Left ventricle myocardium superior (tissue), 1 donor: ENCODE measurements at regions not wholly inside any gene's neighbourhood (a gene's known extent, or its start where the extent isn't known, plus 50 kb on each side); places are given as distances from the start of the nearest gene placed in this dataset.

Experiments
- ATAC-seq: fragments of 200-7000 bp; cut with Tn5 transposase; one replicate; pipeline ENCODE4 v1.9.1; 2020; ENCODE audit warnings: mild to moderate bottlenecking, moderate library complexity
- DNase-seq: peaks from one replicate; pipeline ENCODE4 v3.0.0-alpha.2; 2020
- intact Hi-C: fragments of 100-400 bp; cut with micrococcal nuclease; formaldehyde crosslinking; loops from one replicate; pipeline ENCODE4 v1.11.0; 2022
- donor health status: DM: no; HTN: yes; CAD: no; lungs with severe emphysema.

GRCh38 chr2:42910645-42911405, 118.4 kb upstream of the HAAO start:
- intact Hi-C loops, result loop anchor here (10.0 kb wide), 1 partner anchor 46 kb away; no protein-coding TSS in a partner anchor
- DNase-seq (no peak), ATAC-seq (peak; percentile 19)

- intact Hi-C loops, result loop anchor here (10.0 kb wide), 1 partner anchor 45 kb away; no protein-coding TSS in a partner anchor
- DNase-seq, result no peak
These were observed 117.6 kb upstream of the HAAO start for GRCh38 chr2:42909966-42910365.

DNA sequence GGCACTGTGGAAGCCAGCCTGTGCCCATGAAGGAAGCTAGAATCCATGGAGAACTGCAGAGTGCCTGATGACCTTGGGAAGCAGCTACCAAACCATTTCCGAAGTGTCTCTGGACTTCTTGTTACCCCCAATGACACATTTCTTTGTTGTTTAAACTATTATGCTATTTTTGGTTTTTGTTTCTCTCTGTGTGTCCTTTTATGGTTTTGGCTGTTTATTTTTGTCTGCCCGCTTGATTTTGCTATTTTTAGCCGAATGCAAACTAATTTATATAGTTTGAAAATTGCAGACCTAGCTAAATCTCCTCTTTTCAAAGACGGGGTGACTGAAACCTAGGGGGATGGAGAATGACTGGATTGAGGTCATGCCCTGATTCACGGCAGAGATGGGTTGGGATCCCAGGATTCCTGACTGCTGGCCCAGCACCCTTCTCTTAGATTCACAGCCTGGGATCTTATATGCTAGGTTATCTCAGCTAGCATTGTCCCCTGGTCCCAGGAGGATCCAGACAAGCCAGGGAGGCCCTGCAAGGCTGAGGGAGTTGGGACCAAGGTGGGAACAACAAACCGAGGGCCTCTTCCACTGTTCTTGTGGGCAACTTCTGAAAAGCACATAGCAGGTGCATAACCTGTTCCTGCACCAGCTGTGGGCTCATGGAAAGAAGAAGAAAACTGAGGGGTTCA, 116.3 kb upstream of the HAAO start:
- ATAC-seq, result no peak
- intact Hi-C loops, result no loop called here
- DNase-seq, result no peak

More at GRCh38 chr2:42909966-42910365, 117.6 kb upstream of the HAAO start:
- no peak for ATAC-seq

DNA sequence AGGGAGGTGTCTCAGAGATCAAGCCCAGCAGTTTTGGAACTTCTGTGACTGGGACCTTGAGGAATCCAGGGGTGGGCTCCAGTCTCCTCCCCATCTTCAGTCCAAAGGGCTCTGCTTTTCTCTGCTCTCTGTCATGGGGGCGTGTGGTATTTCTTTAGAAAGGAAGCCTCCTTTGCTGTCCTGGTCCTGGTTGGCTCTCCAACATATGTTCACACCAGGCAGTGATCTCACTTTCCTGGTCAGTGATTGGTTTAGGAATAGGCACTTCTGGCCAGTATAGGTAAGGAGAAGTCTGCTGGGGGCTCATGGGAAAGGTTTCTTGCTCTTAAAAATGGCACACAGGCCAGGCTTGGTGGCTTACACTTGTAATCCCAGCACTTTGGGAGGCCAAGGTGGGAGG, 115.5 kb upstream of the HAAO start:
- intact Hi-C loops, result no loop called here
- DNase-seq, result no peak
- ATAC-seq, result no peak

DNA sequence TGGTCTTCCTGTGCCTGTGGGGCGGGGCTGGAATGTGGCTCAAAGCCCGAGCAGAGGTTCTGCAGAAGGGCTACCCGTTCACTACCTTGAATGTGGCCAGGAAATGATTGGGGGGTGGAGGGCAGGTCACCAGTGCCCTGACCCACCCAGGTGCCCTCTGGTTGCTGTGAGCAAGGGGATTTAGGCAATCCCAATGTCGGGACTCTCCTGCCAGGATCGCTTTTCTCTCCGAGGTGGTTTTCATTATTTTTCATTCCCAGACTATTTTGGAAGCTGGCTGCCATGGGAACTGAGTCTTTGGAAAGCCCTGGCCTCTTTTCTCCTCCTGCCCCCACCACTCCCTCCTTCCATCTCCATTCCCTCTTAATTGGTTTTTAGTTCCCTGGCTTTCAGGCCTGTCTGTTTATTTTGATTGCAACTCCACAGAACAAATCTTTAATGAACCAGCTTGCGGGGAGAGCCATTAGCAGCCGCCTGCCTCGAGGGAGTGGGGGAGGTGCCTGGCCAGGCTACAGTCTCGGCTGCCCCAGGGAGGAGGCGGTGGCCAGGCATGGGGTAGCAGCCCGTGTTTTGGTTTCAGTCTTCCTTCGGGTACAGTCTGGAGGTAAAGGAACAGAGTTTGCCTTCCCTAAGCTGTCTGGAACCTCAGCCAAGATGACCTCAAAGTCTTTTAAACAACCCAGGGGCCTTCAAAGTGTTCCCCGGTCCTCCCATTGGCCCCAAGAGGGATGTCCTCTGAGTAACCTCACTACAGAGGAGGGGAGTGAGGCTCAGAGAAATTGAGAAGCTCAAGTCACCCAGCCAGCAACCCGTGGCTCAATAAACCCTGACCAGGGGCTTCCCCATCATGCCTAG, 114.4 kb upstream of the HAAO start:
- ATAC-seq (peak; percentile 84), DNase-seq (peak; percentile 81)
- intact Hi-C loops, result no loop called here

DNA sequence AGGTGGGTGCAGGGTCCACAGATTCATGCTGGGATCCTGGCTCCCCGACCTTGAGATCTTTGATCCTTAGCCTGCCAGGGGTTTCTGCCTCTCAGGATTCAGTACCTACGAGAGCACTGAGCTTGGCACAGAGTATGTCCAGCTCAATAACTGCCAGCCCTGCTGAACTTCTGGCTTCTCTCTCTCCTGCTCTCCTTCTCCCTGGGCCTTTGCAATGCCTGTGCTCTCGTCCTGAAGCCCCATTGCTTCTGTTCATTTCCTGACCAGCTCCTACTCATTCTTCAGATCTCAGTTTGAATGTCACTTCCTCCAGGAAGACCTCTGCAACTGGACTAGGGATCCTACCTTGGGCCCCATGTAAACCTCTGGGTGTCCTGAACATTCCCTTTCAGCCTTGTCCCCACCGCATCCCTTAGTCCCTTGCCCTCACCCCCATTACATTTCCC, 113.8 kb upstream of the HAAO start:
- intact Hi-C loops, result no loop called here
- no peak for DNase-seq
- no peak for ATAC-seq

- intact Hi-C loops, result no loop called here
- peak; percentile 15 for ATAC-seq
These were observed 113.1 kb upstream of the HAAO start for GRCh38 chr2:42905341-42906110.

GRCh38 chr2:42904576-42904876, 112.1 kb upstream of the HAAO start:
- intact Hi-C loops, result no loop called here
- ATAC-seq (no peak), DNase-seq (no peak)

More at GRCh38 chr2:42905341-42906110, 113.1 kb upstream of the HAAO start:
- no peak for DNase-seq

GRCh38 chr2:42903821-42904575, 111.6 kb upstream of the HAAO start:
- ATAC-seq (peak; percentile 26), DNase-seq (peak; percentile 50)
- intact Hi-C loops, result no loop called here

- ATAC-seq, result no peak
- no peak for DNase-seq
- intact Hi-C loops, result no loop called here
These were observed 110.7 kb upstream of the HAAO start for GRCh38 chr2:42902939-42903709.

DNA sequence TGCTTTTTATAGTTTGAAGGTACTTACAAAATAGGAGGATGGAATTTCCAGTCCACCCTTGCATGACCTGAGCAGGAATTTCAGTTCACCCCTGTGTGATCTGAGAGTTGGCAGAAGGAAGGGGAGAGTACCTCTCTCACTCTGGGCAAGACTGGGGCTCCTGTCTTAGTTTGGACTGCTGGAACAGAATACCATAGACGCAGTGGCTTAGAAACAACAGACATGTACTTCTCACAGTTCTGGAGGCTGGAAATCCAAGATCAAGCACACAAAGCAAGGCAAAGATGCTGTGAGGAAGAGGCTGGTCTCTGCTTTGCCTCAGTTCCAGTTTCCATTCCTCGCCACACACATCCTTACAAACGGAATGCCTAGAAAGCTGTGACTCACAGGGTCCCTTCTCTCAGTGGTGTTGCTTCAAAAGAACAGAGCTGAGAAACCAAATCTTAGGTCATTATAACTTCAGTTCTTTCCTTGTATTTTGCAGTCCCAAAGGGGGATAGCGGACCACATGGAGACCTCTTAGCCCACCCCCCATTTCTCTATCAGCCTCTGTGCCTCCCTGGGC, 108.8 kb upstream of the HAAO start:
- no peak for ATAC-seq
- no peak for DNase-seq
- intact Hi-C loops, result no loop called here

DNA sequence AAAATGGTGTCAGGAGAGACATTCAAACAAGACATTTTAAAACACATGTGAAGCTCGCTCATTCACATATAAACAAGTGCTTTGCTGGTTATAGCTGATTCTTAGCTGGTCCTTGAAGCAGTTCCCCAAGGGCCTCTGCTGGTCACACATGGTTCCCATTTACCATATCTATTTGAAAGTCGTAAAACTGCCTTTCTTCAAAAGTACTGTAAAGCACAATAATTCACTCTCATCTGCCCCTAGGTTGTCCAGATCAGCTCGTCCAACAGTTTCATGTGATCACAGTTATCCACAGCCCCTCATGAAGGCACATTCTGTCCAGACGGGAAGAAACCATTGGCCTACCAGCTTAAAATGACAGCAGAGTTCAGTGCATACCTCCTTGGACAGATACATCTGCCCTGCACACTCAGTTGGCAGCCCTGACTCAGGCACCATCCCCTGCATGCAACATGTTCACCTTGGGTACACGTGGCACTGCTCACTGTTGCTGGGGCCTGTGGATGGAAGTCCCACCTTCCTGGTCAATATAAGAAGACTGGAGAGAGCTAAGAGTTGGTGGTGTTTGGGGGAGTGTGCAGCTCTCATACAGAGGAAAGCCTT, 108.0 kb upstream of the HAAO start:
- intact Hi-C loops, result no loop called here
- no peak for DNase-seq
- no peak for ATAC-seq

DNA sequence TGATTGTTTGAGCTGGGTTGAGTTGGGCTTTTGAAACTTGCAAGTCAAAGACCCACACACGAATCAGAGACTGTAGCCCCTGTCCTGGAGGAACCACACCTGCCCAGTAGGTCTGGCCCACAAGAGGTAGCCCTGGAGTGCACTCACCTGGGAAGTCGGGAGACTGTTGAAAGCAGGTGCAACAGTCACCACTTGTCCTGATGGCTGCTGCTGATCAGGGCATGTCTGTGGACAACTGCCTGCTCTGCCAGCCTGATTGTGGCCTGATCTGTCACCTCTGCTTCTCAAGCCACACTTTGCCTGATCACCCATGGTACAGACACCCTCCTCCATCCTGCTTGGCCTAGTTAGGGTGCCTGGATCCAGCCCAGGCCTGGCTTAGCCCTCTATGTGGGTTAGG, 105.0 kb upstream of the HAAO start:
- intact Hi-C loops, result no loop called here
- ATAC-seq, result no peak
- DNase-seq, result no peak

GRCh38 chr2:42895791-42896135, 103.4 kb upstream of the HAAO start:
- DNase-seq (no peak), ATAC-seq (no peak)
- intact Hi-C loops, result no loop called here

DNA sequence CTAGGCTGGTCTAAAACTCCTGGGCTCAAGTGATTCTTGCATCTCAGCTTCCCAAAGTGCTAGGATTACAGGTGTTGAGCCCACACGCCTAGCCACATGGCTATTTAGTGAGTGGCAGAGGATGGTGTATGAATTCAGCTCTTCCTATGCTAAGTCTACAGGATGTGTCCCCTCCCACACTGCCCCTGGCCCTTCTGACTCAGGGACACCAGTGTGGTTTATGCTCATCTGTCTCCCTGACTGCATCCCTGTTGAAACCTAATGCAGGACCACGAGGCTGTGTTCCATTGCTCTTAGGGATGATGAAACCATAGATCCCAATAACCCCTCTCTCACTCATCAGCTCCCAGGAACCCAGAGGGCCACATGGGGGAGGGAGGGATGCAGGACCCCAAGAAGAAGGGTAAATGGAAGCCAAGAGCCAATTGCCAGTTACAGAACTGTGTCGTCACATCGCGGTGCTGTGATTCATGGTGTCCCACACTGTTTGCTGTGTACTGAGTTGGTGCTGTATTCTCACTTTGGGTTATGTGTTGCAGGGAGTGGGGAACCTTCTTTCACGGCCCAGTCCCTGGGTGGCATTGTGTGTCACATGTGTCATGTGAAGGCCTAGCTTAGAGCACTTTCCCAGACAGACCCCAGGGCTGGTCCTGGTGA, 102.9 kb upstream of the HAAO start:
- no peak for DNase-seq
- ATAC-seq, result no peak
- intact Hi-C loops, result no loop called here

- ATAC-seq (no peak), DNase-seq (no peak)
- intact Hi-C loops, result no loop called here
These were observed 100.8 kb upstream of the HAAO start for GRCh38 chr2:42893047-42893758.
